Upper lobe of right lung (tissue), 1 donor: ENCODE measurements at regions not wholly inside any gene's neighbourhood (a gene's known extent, or its start where the extent isn't known, plus 50 kb on each side); places are given as distances from the start of the nearest gene placed in this dataset.
"Not testable (repeated sequence)": the region's sequence is repeated elsewhere in the genome, so short reads cannot be mapped to it uniquely, and the experiment has no call there.

Experiments used
- ATAC-seq: fragments of 200-7000 bp; cut with Tn5 transposase; one replicate; pipeline ENCODE4 v1.9.1; 2020; ENCODE audit warnings: mild to moderate bottlenecking, moderate library complexity
- DNase-seq: peaks from one replicate; pipeline ENCODE4 v3.0.0-alpha.2; 2020
- H3K27ac ChIP-seq: fragments of 200-600 bp; one replicate; pipeline ENCODE4 v1.8.0; 2022
- H3K27me3 ChIP-seq: fragments of 200-600 bp; one replicate; pipeline ENCODE4 v1.8.0; 2022; ENCODE audit warnings: mild to moderate bottlenecking
- H3K36me3 ChIP-seq: fragments of 200-600 bp; one replicate; pipeline ENCODE4 v1.8.0; 2022
- H3K4me1 ChIP-seq: fragments of 200-600 bp; one replicate; pipeline ENCODE4 v1.8.0; 2022
- H3K4me3 ChIP-seq: fragments of 200-600 bp; one replicate; pipeline ENCODE4 v1.8.0; 2022; ENCODE audit warnings: mild to moderate bottlenecking
- H3K9me3 ChIP-seq: fragments of 200-600 bp; one replicate; pipeline ENCODE4 v1.8.0; 2022
- intact Hi-C: fragments of 100-400 bp; cut with DNase I; formaldehyde crosslinking; loops from one replicate; pipeline ENCODE4 v1.11.0; 2022
- TF ChIP-seq, protein P1 (sequence below): fragments of 200-600 bp; IDR thresholded peaks from one replicate; pipeline ENCODE4 v1.8.0; 2022; ENCODE audit warnings: antibody characterized with exemption
- donor health status: DM: no; HTN: yes; CAD: no; lungs with severe emphysema.

GRCh38 chr13:52235900-52236595 is 76.7 kb upstream of the NEK3 start:
- peak; percentile 95 for ATAC-seq
- not testable (repeated sequence) for H3K4me3 ChIP-seq

DNA sequence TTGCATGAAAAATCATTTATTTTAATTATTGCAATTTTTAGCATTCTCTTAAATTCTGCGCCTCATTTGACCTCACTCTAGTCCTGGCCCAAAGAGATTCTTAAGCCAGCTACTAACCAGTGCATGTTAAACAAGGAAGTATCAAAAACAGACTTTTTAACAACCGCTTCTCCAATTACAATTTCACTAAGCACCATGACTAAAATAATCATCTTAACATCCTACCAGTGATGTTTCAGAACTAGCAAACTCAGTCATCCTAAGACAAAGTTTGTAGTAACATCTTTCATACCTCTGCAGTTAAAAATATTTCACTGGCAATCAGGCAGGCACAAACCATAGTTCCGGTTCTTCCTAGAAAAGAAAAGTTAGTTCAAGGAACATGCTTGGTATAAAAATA is 75.5 kb upstream of the NEK3 start:
- H3K4me1 ChIP-seq, ATAC-seq, H3K27me3 ChIP-seq, H3K36me3 ChIP-seq, H3K27ac ChIP-seq, H3K4me3 ChIP-seq, DNase-seq, intact Hi-C loops, H3K9me3 ChIP-seq: not testable (repeated sequence)

More at GRCh38 chr13:52235900-52236595, 76.7 kb upstream of the NEK3 start:
- H3K4me1 ChIP-seq, DNase-seq, intact Hi-C loops, H3K27me3 ChIP-seq, H3K27ac ChIP-seq, H3K9me3 ChIP-seq, H3K36me3 ChIP-seq: not testable (repeated sequence)
- TF ChIP-seq, protein P1, sequence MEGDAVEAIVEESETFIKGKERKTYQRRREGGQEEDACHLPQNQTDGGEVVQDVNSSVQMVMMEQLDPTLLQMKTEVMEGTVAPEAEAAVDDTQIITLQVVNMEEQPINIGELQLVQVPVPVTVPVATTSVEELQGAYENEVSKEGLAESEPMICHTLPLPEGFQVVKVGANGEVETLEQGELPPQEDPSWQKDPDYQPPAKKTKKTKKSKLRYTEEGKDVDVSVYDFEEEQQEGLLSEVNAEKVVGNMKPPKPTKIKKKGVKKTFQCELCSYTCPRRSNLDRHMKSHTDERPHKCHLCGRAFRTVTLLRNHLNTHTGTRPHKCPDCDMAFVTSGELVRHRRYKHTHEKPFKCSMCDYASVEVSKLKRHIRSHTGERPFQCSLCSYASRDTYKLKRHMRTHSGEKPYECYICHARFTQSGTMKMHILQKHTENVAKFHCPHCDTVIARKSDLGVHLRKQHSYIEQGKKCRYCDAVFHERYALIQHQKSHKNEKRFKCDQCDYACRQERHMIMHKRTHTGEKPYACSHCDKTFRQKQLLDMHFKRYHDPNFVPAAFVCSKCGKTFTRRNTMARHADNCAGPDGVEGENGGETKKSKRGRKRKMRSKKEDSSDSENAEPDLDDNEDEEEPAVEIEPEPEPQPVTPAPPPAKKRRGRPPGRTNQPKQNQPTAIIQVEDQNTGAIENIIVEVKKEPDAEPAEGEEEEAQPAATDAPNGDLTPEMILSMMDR, result peak; percentile 68

- intact Hi-C loops, ATAC-seq, DNase-seq, H3K9me3 ChIP-seq, H3K4me1 ChIP-seq, H3K27ac ChIP-seq, H3K4me3 ChIP-seq, H3K36me3 ChIP-seq, H3K27me3 ChIP-seq: not testable (repeated sequence)
These were observed 63.7 kb upstream of the NEK3 start for GRCh38 chr13:52223063-52223462.

DNA sequence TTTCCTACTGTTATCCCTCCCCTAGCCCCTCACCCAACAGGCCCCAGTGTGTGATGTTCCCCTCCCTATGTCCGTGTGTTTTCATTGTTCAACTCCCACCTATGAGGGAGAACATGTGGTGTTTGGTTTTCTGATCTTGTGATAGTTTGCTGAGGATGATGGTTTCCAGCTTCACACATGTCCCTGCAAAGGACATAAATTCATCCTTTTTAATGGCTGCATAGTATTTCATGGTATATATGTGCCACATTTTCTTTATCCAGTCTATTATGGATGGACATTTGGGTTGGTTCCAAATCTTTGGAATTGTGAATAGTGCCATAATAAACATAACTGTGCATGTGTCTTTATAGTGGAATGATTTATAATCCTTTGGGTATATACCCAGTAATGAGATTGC is 54.5 kb upstream of the NEK3 start:
- H3K4me3 ChIP-seq, H3K27ac ChIP-seq, H3K4me1 ChIP-seq, H3K9me3 ChIP-seq, H3K27me3 ChIP-seq, DNase-seq, H3K36me3 ChIP-seq, ATAC-seq, intact Hi-C loops: not testable (repeated sequence)

DNA sequence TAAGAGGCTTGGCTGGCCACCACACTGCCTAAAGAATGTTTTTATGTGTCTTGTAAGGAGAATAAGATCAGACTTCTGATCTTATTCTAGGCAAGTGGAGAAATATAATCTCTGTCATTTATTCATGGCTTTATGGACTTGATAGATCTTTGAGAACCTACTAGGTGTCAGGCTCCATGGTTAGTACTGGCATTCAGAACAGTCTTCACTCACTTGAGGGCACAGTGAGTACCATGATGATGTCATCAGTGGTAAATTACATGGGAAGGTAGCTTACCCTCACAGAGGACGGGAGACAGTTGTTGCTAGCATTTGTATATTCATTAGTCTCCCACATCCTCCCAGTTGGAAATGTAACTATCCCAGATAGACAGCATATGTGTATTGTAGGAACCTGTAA is 53.5 kb upstream of the NEK3 start:
- H3K4me1 ChIP-seq, H3K9me3 ChIP-seq, H3K27me3 ChIP-seq, H3K4me3 ChIP-seq, H3K36me3 ChIP-seq, intact Hi-C loops, ATAC-seq, DNase-seq, H3K27ac ChIP-seq: not testable (repeated sequence)

GRCh38 chr13:52211416-52211776 is 52.0 kb upstream of the NEK3 start:
- DNase-seq, H3K36me3 ChIP-seq, H3K27me3 ChIP-seq, H3K9me3 ChIP-seq, H3K27ac ChIP-seq, H3K4me3 ChIP-seq, H3K4me1 ChIP-seq, intact Hi-C loops, ATAC-seq: not testable (repeated sequence)

- H3K4me1 ChIP-seq, DNase-seq: not testable (repeated sequence)
These were observed 51.4 kb upstream of the NEK3 start for GRCh38 chr13:52210564-52211415.

More at GRCh38 chr13:52210564-52211415, 51.4 kb upstream of the NEK3 start:
- H3K9me3 ChIP-seq, H3K4me3 ChIP-seq, H3K36me3 ChIP-seq, intact Hi-C loops, H3K27ac ChIP-seq, H3K27me3 ChIP-seq: not testable (repeated sequence)
- ATAC-seq, result peak; percentile 36
